ENCODE measurements at regions not wholly inside any gene's neighbourhood (a gene's known extent, or its start where the extent isn't known, plus 50 kb on each side); places are given as distances from the start of the nearest gene placed in this dataset.

GRCh38 chr3:34364335-34364734 is 565.9 kb downstream of the PDCD6IP start:
- no peak for DNase-seq (ENCODE audit: low read depth in 2 of 3, low spot score in 1 of 3)

GRCh38 chr3:34365231-34365630 is 566.8 kb downstream of the PDCD6IP start:
- DNase-seq (ENCODE audit: low read depth in 2 of 3, low spot score in 1 of 3), result no peak

- DNase-seq (ENCODE audit: low read depth in 2 of 3, low spot score in 1 of 3), result no peak
Observed at GRCh38 chr3:34365771-34366170, 567.3 kb downstream of the PDCD6IP start.

GRCh38 chr3:34367521-34367920 is 569.1 kb downstream of the PDCD6IP start:
- no peak for DNase-seq (ENCODE audit: low read depth in 2 of 3, low spot score in 1 of 3)

- DNase-seq (ENCODE audit: low read depth in 2 of 3, low spot score in 1 of 3), result no peak
Observed at GRCh38 chr3:34374521-34374920, 576.1 kb downstream of the PDCD6IP start.

- DNase-seq (ENCODE audit: low read depth in 2 of 3, low spot score in 1 of 3), result no peak
Observed at GRCh38 chr3:34376691-34377090, 578.3 kb downstream of the PDCD6IP start.

- DNase-seq (ENCODE audit: low read depth in 2 of 3, low spot score in 1 of 3), result no peak
Observed at GRCh38 chr3:34377961-34378360, 579.5 kb downstream of the PDCD6IP start.

- DNase-seq (ENCODE audit: low read depth in 2 of 3, low spot score in 1 of 3), result no peak
Observed at GRCh38 chr3:34381243-34381642, 582.8 kb downstream of the PDCD6IP start.

GRCh38 chr3:34382859-34383258 is 584.4 kb downstream of the PDCD6IP start:
- DNase-seq (ENCODE audit: low read depth in 2 of 3, low spot score in 1 of 3), result no peak

GRCh38 chr3:34386309-34386708 is 587.9 kb downstream of the PDCD6IP start:
- no peak for DNase-seq (ENCODE audit: low read depth in 2 of 3, low spot score in 1 of 3)

GRCh38 chr3:34387826-34388564 is 589.6 kb downstream of the PDCD6IP start:
- DNase-seq (ENCODE audit: low read depth in 2 of 3, low spot score in 1 of 3), result no peak

GRCh38 chr3:34388830-34389229 is 590.4 kb downstream of the PDCD6IP start:
- no peak for DNase-seq (ENCODE audit: low read depth in 2 of 3, low spot score in 1 of 3)

GRCh38 chr3:34394978-34395748 is 596.7 kb downstream of the PDCD6IP start:
- DNase-seq (ENCODE audit: low read depth in 2 of 3, low spot score in 1 of 3), result no peak

GRCh38 chr3:34396288-34396687 is 597.9 kb downstream of the PDCD6IP start:
- no peak for DNase-seq (ENCODE audit: low read depth in 2 of 3, low spot score in 1 of 3)

GRCh38 chr3:34396956-34397355 is 598.5 kb downstream of the PDCD6IP start:
- DNase-seq (ENCODE audit: low read depth in 2 of 3, low spot score in 1 of 3), result no peak

- no peak for DNase-seq (ENCODE audit: low read depth in 2 of 3, low spot score in 1 of 3)
Observed at GRCh38 chr3:34399401-34399800, 601.0 kb downstream of the PDCD6IP start.

- no peak for DNase-seq (ENCODE audit: low read depth in 2 of 3, low spot score in 1 of 3)
Observed at GRCh38 chr3:34405159-34405558, 606.7 kb downstream of the PDCD6IP start.

- DNase-seq (ENCODE audit: low read depth in 2 of 3, low spot score in 1 of 3), result no peak
Observed at GRCh38 chr3:34407281-34407680, 608.9 kb downstream of the PDCD6IP start.

- no peak for DNase-seq (ENCODE audit: low read depth in 2 of 3, low spot score in 1 of 3)
Observed at GRCh38 chr3:34408088-34408487, 609.7 kb downstream of the PDCD6IP start.

GRCh38 chr3:34411596-34411995 is 613.2 kb downstream of the PDCD6IP start:
- DNase-seq (ENCODE audit: low read depth in 2 of 3, low spot score in 1 of 3), result no peak

GRCh38 chr3:34419801-34420200 is 621.4 kb downstream of the PDCD6IP start:
- no peak for DNase-seq (ENCODE audit: low read depth in 2 of 3, low spot score in 1 of 3)

GRCh38 chr3:34421762-34422161 is 623.3 kb downstream of the PDCD6IP start:
- no peak for DNase-seq (ENCODE audit: low read depth in 2 of 3, low spot score in 1 of 3)

- no peak for DNase-seq (ENCODE audit: low read depth in 2 of 3, low spot score in 1 of 3)
Observed at GRCh38 chr3:34439796-34440195, 641.4 kb downstream of the PDCD6IP start.

Measured in stimulated activated CD4-positive, alpha-beta T cell treated with anti-CD3 and anti-CD28 coated beads, Interleukin-12 subunit alpha, Interleukin-12 subunit beta, amount 100 ng/mL, for 48 hours (primary cell).